Hippocampal formation (tissue), 2 donors: ENCODE measurements at regions not wholly inside any gene's neighbourhood (a gene's known extent, or its start where the extent isn't known, plus 50 kb on each side); places are given as distances from the start of the nearest gene placed in this dataset.
"Not testable (repeated sequence)": the region's sequence is repeated elsewhere in the genome, so short reads cannot be mapped to it uniquely, and the experiment has no call there.

Experiments used
- DNase-seq, 2 donors: peaks; one replicate each; lab custom pipeline; 2025; lab: John Stamatoyannopoulos, UW

DNA sequence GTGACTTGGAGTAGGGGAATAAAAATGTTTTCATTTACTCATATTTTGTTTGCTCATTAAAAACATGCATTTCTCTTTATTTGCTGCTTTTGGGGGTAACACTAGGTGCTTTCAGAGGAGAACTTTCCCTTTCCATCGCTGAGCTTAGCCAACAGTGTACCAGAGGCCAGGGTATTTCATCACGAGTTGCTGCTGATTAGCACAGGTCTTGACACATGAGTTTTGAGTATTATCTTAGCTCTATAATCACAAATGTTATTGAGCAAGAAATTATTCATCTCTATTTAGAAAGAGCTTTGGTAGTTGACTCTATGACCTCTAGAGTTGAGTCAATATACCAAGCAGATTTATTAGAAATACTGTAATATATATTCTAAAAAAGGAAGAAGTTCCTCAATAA is 375.9 kb downstream of the NXPH1 start:
- no peak for DNase-seq

DNA sequence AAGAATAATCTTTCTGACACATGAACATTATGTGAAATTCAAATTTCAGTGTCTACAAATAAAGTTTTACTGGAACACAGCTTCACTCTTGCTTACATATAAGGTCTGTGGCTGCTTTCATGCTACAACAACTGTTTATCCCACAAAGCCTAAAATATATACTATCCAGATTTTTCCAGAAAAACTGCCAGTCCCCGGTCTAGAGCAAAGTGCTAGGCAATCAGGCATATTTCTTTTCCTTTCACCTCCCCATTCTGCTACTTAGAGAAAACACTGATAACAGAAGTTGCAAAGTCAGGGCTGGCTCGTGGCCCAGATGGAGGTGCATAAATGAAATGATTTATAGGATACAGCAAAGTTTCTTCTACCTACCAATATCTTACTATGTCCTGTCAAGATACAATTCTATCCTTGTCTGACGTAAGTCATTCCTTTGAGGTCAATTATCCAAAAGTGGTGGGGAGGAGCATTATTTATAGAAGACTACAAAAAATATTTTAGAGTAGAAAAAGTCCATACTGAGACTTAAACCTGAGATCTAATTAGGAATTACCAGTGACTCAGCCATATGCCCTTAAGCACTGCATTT is 384.1 kb downstream of the NXPH1 start:
- no peak for DNase-seq

DNA sequence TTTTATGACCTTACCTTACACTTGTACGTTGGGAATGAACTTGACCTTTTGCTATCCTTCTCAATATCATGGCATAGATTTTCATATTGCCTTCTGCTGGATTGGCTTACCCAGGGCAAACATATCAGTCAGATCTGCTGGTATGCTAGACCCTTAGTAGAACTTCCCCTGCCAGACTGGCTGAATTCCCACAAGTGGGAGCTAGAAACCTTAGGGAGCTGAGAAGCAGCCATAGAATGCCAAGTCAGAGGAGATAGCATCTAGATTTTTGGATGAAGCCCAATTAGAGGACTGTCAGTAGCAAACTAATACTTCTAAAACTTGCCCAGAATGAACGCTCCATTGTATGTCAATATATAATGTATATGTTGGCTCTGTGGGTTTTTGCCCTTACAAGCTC is 385.0 kb downstream of the NXPH1 start:
- DNase-seq: no peak

DNA sequence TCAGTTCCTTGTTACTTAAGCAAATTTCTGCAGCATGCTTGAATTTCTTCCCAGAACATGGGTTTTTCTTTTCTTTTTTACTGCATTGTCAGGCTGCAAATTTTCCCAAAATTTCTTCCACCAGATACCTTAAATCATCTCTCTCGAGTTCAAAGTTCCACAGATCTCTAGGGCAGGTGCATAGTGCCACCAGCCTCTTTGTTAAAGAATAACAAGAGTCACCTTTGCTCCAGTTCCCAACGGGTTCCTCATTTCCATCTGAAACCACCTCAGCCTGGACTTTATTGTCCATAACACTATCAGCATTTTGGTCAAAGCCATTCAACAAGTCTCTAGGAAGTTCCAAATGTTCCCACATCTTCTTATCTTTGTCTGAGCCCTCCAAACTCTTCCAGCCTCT is 389.2 kb downstream of the NXPH1 start:
- no peak for DNase-seq

DNA sequence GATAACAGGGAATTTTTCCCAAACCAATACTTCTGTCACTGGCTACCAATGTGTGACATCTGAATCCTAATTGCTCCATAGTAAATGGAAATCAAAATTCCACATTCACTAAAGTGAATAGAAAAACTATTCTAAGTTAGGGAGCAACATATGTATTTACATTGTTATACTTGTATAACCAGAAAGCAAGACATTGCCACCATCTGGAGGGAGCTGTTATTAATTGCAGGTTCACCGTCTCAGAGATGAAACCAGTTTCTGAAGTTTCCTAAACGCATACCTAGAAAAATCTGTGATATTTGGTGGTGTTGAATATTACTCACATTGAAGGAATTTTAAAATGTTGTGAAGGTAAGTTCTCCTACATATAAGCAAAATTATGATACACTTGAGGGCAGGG is 390.1 kb downstream of the NXPH1 start:
- no peak for DNase-seq

DNA sequence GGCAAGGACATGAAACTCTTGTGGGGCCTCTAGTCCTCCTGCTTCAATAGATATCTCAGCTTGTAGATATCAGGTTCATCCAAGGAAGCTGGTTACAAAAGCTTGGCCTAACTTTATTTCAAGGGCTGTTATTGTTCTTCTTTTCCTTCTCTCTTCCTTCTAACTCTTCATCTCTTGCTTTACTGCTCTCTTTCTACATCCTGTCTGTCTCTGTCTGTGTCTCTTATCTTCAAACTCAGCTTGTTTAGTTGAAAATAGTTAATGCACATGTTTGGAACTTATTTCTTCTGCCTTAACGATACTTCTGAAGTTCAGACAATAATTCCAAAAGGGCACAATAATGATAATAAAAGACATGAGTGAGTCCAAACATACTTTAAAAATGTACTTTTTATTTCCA is 393.9 kb downstream of the NXPH1 start:
- DNase-seq: no peak

DNA sequence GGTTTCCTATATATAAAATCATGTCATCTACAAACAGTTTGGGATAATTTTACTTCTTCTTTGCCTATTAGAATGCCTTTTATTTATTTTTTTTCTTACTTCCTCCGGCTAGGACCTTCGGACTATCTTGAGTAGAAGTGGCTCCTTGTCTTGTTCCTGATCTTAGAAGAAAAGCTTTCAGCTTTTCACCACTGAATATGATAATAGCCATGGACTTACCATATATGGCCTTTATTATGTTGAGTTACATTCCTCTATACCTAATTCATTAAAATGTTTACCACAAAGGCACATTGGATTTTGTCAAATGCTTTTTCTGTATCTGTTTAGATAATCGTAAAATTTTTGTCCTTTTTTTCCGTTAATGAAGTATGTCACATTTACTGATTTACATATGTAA is 395.7 kb downstream of the NXPH1 start:
- DNase-seq: no peak

DNA sequence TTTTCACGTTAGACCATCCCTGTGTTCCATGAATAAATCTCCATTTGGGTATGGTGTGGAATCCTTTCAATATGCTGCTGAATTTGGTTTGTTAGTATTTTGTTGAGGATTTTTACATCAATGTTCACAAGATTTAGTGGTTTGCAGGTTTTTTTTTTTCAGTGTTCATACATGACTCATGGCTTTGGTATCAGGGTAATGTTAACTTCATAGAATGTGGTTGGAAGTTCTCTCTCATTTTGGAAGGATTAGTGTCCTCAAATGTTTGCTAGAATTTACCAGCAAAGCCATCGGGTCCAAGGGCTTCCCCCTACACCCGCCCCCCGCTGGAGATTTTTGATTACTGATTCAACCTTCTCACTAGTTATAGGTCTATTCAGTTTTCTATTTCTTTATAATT is 398.0 kb downstream of the NXPH1 start:
- DNase-seq: no peak

DNA sequence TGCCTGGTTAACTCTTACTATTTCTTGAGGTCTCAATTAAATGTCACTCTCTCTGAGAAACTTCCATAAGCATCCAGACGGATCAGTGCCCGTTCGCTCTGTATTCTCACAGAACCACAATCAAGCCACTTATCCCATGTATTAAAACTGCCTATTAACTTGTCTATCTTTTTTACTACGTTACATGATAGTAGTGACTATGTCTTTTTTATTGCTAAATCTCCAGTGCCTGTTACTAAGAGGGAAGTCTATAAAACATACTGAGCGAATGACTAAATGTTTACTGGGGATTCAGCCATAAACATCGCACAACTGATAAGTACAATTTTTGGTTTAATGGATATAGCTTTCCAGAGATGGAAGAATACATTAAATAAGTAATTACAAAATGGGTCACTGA is 399.9 kb downstream of the NXPH1 start:
- DNase-seq: no peak

DNA sequence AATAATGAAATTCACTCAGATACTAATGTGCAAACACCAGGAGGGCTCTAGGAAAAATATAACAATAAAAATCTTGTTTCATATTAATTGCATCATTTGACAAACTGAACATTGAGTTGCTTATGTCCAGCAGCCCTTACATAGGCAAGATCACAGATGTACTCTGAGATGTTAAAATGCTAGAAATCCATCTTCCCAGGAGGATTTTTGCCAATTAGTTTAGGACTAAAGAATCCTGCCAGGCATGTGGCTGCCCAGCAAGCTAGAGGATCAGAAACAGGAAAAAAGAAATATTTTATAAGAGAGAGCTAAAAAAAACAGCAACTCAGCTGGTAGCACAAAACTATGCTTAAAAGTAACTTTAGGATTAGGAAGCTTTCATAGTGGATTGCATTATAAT is 407.8 kb downstream of the NXPH1 start:
- no peak for DNase-seq

DNA sequence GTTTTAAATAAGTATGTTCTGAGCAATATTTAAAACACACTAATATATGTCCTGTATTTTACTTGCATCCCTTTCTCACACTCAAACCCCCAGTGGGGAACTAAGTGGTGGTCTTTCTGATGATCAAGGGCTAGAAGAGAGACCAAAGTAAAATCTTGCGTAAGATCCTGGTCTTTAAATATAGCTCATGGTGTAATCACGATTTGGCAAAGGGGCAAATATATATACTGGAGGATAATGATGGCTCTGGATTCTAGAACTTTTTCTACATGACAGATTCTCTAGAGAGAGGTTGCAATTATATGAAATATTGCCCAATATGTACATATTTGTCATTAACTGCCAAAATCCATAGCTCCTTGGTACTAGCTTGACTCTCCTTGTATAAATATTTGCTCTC is 438.3 kb downstream of the NXPH1 start:
- no peak for DNase-seq

DNA sequence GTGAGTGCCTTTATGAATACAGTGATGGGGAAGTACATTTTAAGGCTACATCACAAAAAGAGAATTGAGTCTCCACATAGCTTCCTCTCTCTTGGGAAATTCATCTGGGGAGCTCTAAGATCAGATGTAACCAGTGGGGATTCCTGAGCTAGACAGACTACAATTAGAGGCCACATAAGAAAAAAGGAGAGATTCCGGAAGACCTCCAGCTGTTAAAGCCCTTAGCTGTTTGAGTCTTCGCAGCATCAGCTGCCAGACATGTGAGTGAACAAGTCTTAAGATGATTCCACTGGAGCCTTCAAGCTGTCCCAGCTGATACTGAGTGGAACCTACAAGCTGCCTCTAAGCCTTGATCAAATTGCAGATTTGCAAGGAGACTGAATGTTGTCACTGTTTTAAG is 448.5 kb downstream of the NXPH1 start:
- DNase-seq: no peak

DNA sequence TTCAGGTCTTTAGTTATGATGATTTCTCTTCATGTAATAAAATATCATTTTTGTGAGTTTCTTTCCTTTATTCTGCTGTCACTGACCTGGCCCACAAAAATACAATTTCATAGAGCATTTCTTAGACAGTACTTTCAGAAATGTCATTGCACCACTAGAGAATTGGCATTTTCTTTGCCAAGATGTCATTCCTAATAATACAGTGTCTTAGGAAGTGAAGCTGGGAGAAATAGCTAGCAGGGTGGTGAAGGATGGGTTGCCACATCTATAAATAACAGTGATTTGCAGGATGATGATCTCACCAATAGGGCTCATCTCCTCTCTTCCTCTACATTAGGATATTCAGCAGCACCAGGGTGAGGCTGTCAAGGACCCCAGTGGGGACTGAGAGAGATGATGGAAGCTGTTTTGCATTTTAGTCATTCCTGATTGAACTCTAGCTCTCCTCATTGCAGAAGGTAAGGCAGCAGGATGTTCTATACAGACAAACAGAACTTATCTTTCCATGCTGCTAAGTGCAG is 452.1 kb downstream of the NXPH1 start:
- no peak for DNase-seq

DNA sequence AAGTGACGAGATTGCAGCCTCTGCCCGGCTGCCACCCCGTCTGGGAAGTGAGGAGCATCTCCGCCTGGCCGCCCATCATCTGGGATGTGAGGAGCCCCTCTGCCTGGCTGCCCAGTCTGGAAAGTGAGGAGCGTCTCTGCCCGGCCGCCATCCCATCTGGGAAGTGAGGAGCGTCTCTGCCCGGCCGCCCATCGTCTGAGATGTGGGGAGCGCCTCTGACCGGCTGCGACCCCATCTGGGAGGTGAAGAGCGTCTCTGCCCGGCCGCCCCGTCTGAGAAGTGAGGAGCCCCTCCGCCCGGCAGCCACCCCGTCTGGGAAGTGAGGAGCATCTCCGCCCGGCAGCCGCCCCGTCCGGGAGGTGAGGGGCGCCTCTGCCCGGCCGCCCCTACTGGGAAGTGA is 456.9 kb downstream of the NXPH1 start:
- DNase-seq: not testable (repeated sequence)

DNA sequence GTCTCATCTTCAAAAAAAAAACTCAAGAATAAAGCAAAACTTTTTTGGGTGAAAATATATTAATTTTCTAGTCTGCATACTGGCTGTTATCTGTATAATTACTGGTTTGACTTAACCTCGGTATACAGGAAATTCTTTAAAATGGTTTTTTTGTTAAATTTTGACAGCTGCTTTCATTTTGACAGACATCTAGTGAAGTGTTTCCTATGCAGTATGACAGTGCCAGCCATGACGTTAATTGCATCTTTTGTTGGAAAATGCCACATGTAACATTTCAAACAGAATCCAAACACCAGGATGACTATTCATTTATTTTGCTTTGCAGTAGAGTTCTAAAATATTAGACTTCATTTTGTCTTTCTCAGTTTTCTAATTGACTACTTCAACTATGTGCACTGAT is 460.4 kb downstream of the NXPH1 start:
- DNase-seq: no peak

DNA sequence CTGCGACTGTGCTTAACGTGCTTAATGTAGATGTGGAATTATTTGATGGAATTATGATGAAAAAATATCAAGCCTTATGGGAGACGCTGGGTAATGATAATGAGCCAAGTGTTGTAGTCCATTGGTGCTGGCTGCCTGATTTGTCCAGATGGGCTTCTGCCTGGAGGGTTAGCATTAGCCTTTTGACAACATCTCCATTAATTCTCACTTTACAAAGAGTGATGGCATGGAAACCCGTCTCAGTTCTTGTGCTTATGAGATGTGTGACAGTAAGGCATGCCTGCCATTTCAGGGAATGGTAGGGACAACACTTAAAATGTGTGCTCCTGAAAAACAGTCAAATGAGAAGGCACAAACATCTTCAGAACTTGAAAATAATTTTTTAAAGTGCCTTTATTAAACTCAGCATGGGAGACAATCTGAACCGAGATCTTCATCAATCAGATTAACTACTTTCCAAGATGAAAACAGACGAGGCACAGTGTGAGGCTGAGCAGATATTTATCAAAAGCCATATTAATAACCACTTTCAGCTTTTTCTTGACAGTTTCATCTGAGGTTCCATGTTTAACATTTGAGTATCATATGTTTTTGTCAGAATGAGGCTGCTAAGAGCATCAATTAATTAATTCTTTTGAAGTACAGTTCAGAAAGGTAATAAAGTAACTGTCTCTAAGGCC is 473.1 kb downstream of the NXPH1 start:
- no peak for DNase-seq

DNA sequence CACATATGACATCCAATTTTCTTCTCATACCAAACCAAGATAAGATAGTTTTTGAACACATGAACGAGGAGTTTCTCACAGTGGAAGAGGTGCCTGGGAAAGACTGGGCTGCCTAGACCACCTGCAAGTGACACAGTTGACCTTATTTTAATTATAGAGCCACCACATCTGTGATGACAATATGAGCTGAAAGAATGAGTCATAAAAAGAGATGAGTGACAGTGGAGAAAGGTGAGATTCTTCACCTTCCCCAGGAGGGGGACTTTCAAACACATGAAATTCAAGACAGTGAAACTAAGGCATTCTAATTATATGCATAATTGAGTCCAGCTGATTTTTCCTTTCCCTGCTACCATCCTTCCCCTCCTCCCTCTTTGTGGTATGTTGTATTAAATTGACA is 475.5 kb downstream of the NXPH1 start:
- DNase-seq: no peak

DNA sequence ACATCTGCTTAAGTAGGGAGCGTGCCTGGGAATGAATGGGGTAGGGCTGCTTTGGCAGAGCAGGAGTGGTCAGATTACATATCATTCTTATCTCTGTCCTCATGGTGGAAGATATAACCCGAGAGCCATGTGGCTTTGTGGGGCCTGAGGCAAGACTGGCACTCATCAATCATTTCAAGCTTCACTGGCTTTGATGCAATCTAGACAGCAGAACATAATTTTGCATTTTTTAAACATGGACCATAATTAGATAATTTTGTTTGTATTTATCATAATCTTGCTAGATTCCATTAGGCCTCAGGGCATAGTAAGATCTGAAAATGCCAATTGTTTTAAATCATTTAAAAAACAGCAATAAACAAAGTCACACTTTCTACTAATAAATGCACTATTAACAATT is 480.3 kb downstream of the NXPH1 start:
- DNase-seq: no peak

DNA sequence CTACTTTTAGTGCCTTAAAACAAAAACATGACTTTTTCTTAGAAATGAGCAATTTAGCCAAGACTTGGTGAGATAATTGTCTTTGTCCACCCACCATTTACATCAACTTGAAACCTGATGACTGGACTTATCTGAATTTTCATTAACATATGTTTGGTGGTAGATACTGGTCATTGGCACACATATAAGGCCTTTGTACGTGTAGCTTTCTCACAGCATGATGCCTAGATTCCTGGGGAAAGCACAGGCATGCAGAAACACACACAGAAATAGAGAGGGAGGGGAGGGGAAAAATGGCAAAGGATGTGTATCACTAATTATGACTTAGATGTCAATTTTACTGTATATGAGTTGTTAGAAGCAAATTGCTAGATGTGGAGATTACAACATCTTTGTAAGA is 488.4 kb downstream of the NXPH1 start:
- no peak for DNase-seq

DNA sequence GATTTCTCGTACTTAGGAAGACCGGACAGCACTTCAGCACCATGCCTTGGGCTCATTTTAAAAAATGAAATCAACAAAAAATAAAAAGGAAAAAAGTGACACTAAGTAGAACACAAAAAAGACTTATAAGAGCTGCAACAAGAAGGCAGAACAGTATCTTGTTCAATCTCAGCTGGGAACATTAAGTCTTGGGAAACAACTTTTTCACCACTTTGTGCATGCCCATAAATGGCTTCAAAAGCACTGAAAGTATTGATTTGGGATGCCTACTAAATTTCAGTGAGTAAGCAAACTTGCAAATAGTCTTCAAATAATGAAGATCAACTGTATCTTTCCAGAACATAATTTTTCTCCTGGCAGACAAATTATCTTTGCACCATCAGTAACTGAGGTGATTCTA is 489.3 kb downstream of the NXPH1 start:
- DNase-seq: no peak

DNA sequence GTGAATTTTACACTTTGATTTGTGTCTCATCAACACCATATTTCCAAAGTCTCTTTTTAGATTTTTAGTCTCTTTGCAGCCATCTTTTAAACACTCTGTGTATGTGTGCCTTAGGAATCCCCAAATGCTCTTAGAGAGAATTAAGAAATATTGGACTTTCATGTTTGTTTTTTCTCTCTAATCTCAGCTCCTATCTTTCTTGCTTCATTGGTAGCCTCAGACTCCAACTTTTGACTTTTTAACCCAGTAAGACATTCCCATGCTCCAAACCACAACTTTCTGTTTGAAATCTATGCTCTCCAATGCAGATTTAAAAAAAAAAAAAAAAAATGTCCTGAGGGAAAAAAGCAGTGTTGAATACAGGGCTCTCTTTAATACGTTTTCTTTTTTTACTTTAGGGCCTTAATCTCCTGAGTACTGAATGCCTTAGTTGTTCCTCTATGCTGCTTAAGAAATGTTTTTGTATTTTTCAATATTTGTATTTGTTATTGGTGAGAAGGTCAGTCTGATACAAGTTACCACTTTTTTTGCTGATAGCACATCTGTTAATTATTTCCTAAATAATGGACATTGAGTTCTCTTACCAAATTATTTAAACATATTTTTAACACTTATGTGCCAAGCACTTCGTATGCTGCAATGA is 489.9 kb downstream of the NXPH1 start:
- no peak for DNase-seq

DNA sequence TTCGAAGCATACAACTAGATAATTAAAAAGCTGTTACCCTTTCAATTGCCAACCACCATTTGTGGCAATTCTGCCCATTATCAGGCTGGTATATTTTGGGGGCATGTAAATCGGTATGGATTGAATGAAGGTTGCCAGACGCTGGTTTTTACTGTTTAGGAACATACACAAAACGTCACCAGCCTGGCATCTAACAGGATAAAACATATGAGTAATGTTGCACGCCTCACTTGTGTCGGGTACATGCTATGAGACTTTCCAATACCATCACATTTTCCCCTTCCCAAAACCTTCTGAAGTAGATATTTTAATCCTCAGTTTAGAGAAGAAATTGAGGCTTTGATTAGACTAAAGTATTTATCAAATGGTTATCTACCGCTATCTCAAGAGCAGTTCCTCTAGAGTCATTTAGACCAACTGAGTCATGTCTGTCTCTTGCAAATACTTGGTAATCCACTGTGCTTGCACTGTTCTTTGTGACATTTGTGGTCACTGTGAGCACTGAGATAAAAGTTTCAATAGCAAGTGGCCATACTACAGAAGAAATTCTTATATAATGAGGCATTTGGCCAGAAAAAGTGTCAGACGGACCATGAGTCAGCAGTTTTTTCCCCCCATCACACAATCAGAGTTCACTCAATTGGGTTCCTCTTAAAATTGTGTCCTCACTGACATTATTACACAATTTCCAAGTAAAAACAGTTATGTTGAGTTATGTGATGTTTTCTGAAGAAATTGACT is 498.7 kb downstream of the NXPH1 start:
- DNase-seq: no peak

DNA sequence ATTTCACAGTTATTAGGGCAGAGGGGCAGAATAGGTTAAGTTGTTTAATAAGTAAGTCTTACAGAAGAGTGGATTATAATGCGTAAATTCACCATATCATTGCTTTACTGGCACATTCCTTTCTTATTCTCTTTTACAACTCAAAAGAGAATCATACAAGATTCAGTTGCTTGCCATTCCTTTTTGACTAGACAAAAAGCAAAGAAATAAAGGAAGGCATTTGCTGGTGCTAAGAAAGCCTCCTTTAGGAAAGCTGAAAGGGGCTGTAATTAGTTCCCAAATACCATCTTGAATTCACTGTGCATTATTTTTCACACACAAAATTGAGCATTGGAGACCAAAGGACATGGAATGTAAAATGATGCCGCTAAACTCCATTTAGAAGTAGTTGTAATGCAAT is 499.3 kb downstream of the NXPH1 start:
- DNase-seq: no peak
